CD4-positive, alpha-beta T cell (primary cell): ENCODE measurements at regions not wholly inside any gene's neighbourhood (a gene's known extent, or its start where the extent isn't known, plus 50 kb on each side); places are given as distances from the start of the nearest gene placed in this dataset.

Source experiments
- ATAC-seq: fragments of 200-7000 bp; cut with Tn5 transposase; one replicate; pipeline ENCODE4 v1.10.0; 2022; ENCODE audit warnings: mild to moderate bottlenecking; ENCODE audit not compliant: poor library complexity
- CTCF ChIA-PET: fragments of 350-600 bp; sonication (Branson Sonifier 250); formaldehyde crosslinking; loops from one replicate; lab custom pipeline; 2021; ENCODE audit warnings: antibody characterized with exemption, inconsistent platforms; lab: Charles Lee
- POLR2A ChIA-PET: fragments of 350-600 bp; sonication (Branson Sonifier 250); formaldehyde crosslinking; loops from one replicate; lab custom pipeline; 2021; ENCODE audit warnings: antibody characterized with exemption, inconsistent platforms; lab: Charles Lee
- DNase-seq, 14 experiments: peaks; one replicate each; pipeline ENCODE4 v3.0.0-alpha.2; 2013 to 2020; ENCODE audit warnings: mixed read lengths in 2 of 14
- H3K27ac ChIP-seq, 2 donors: one replicate each; pipeline versions ENCODE4 v1.5.1 to v1.7.0; 2013; ENCODE audit warnings: low read length in 2 of 2, low read depth in 1 of 2, mild to moderate bottlenecking in 1 of 2
- H3K27me3 ChIP-seq, 2 experiments: 1 replicate in 1 of 2; 2 replicates in 1 of 2; pipeline versions ENCODE4 v1.6.1 to v1.7.0; 2013; ENCODE audit warnings: low read length in 2 of 2, control low read depth in 1 of 2, mild to moderate bottlenecking in 1 of 2, moderate library complexity in 1 of 2; ENCODE audit not compliant: insufficient read depth in 2 of 2, control insufficient read depth in 1 of 2
- H3K36me3 ChIP-seq: one replicate; pipeline ENCODE4 v1.6.1; 2013; ENCODE audit warnings: low read length, control low read depth; ENCODE audit not compliant: insufficient read depth
- H3K4me1 ChIP-seq: one replicate; pipeline ENCODE4 v1.6.1; 2013; ENCODE audit warnings: low read length, control low read depth; ENCODE audit not compliant: insufficient read depth
- H3K4me3 ChIP-seq: one replicate; pipeline ENCODE4 v1.5.1; 2013; ENCODE audit warnings: mild to moderate bottlenecking, low read length, moderate library complexity
- H3K9me3 ChIP-seq, 2 experiments: 1 replicate in 1 of 2; 2 replicates in 1 of 2; pipeline versions ENCODE4 v1.6.1 to v1.7.0; 2013; ENCODE audit warnings: low read length in 2 of 2, mild to moderate bottlenecking in 2 of 2, control low read depth in 1 of 2, moderate library complexity in 1 of 2; ENCODE audit not compliant: control insufficient read depth in 1 of 2, insufficient read depth in 1 of 2
- H3K27ac Mint-ChIP-seq: one replicate; pipeline ENCODE4 v1.8.0; 2020; ENCODE audit warnings: mixed read lengths
- H3K27me3 Mint-ChIP-seq: one replicate; pipeline ENCODE4 v1.8.0; 2021; ENCODE audit warnings: mixed read lengths
- H3K36me3 Mint-ChIP-seq: one replicate; pipeline ENCODE4 v1.8.0; 2021; ENCODE audit warnings: low read depth, mixed read lengths
- H3K4me1 Mint-ChIP-seq: one replicate; pipeline ENCODE4 v1.8.0; 2021; ENCODE audit warnings: low read depth, mixed read lengths
- H3K4me3 Mint-ChIP-seq: one replicate; pipeline ENCODE4 v1.8.0; 2020; ENCODE audit warnings: mild to moderate bottlenecking, mixed read lengths
- H3K9me3 Mint-ChIP-seq: one replicate; pipeline ENCODE4 v1.8.0; 2020; ENCODE audit warnings: mixed read lengths
- CTCF ChIP-seq: fragments of 200-600 bp; IDR thresholded peaks from one replicate; pipeline ENCODE4 v1.8.0; 2022; ENCODE audit warnings: antibody characterized with exemption, mild to moderate bottlenecking
- intact Hi-C, 2 experiments: fragments of 100-400 bp; cut with DNase I in 1 of 2; cut with micrococcal nuclease in 1 of 2; formaldehyde crosslinking; loops; one replicate each; pipeline versions ENCODE4 v1.15.1 to v1.9.0; 2023 to 2025; cut with DNase I, micrococcal nuclease

DNA sequence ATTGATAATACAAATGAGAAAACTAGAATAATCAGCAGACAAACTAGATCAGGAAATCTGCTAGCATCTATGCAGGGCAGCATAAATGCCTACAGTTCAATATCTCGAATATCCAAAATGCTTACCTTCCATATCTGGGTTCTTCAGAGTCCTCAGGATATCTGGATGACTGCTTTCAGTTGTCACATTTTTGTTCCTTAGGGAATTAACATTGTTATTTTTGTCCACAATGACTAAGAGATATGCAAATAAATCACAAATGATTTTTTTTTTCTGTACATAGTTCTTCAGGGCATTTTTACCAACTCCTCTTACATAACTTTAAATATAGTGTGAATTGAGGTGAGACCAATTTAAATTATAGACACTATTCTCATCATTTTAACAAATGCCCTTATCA is 80.9 kb downstream of the AQP4 start:
- no peaks in the 10 kb centered on the region for H3K4me1 Mint-ChIP-seq
- no peak overlapping the region for H3K27ac Mint-ChIP-seq
- Histone ChIP-seq H3K4me3 (no peak overlapping the region), H3K4me1 (no peaks in the 10 kb centered on the region), H3K36me3 (no peaks in the 10 kb centered on the region), H3K9me3 (no peaks in the 10 kb centered on the region), H3K27ac (no peak overlapping the region), H3K27me3 (no peaks in the 10 kb centered on the region)
- ChIA-PET CTCF (no interaction called here), POLR2A (no interaction called here)
- no peaks in the 10 kb centered on the region for H3K36me3 Mint-ChIP-seq
- no peaks in the 10 kb centered on the region for H3K27me3 Mint-ChIP-seq
- no peak overlapping the region for H3K4me3 Mint-ChIP-seq
- ATAC-seq: no peak
- intact Hi-C loops: no loop called here
- no peaks in the 10 kb centered on the region for H3K9me3 Mint-ChIP-seq
- no peak for DNase-seq
- no peak for TF ChIP-seq CTCF

- H3K4me1 Mint-ChIP-seq: no peaks in the 10 kb centered on the region
- CTCF ChIA-PET: no interaction called here
- ATAC-seq (no peak), DNase-seq (no peak)
- Histone ChIP-seq H3K27me3 (no peaks in the 10 kb centered on the region), H3K4me1 (no peaks in the 10 kb centered on the region), H3K9me3 (no peaks in the 10 kb centered on the region), H3K4me3 (no peak overlapping the region), H3K27ac (no peak overlapping the region), H3K36me3 (no peaks in the 10 kb centered on the region)
- intact Hi-C loops: no loop called here
- TF ChIP-seq CTCF: no peak
- H3K9me3 Mint-ChIP-seq: no peaks in the 10 kb centered on the region
- H3K4me3 Mint-ChIP-seq: no peak overlapping the region
- no peaks in the 10 kb centered on the region for H3K36me3 Mint-ChIP-seq
- no peak overlapping the region for H3K27ac Mint-ChIP-seq
- POLR2A ChIA-PET: no interaction called here
- peaks cover 4% of the 10 kb centered on the region for H3K27me3 Mint-ChIP-seq
Observed at GRCh38 chr18:26783170-26783569, 82.3 kb downstream of the AQP4 start.

DNA sequence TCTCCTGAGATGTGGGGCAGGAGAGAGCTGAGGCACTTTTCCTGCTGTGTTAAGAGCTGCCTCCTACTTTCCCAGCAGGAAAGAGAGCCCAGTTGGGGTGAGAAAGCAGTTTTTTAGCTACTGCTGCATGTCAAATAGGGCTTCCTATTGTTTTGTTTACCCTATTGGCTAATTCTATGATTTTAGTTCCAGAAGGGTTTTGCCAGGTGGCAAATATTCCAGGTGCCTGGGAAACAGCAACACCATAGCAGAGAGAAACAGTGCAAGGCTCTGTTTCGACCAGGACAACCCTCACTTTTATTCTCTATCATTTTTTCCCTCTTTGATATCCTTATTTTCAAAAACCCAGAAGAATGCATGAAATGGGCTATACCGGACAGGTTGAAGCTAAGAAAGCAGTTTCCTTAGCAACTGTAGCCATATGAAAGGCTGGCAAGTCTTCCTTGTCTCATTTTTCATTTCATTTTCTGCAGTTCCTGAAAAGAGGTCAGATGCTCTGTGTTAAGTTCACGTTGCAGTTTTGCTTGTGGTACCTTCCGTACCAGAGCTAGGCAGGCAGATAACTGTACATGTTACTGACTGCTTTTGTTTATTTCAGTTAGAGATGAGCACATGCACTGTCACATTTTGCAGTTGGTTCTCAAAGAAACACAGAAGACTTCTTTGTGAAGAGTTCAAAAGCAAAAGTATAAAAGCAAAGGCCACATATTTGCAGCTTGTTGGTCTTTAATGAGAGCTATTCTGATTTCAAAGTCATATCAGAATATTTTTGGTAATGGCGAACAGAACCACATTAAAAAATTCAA is 84.8 kb downstream of the AQP4 start:
- DNase-seq: no peak

More for the DNA sequence above, 84.8 kb downstream of the AQP4 start:
- Histone ChIP-seq H3K9me3 (no peaks in the 10 kb centered on the region), H3K27ac (no peak overlapping the region), H3K4me1 (no peaks in the 10 kb centered on the region), H3K4me3 (no peak overlapping the region), H3K36me3 (no peaks in the 10 kb centered on the region), H3K27me3 (no peaks in the 10 kb centered on the region)
- TF ChIP-seq CTCF: no peak
- Mint-ChIP-seq H3K27me3 (peaks cover 4% of the 10 kb centered on the region), H3K36me3 (no peaks in the 10 kb centered on the region), H3K27ac (no peak overlapping the region), H3K9me3 (no peaks in the 10 kb centered on the region), H3K4me1 (no peaks in the 10 kb centered on the region), H3K4me3 (no peak overlapping the region)
- ChIA-PET CTCF (no interaction called here), POLR2A (no interaction called here)
- intact Hi-C loops: no loop called here
- no peak for ATAC-seq
